ENCODE measurements at regions not wholly inside any gene's neighbourhood (a gene's known extent, or its start where the extent isn't known, plus 50 kb on each side); places are given as distances from the start of the nearest gene placed in this dataset.

DNA sequence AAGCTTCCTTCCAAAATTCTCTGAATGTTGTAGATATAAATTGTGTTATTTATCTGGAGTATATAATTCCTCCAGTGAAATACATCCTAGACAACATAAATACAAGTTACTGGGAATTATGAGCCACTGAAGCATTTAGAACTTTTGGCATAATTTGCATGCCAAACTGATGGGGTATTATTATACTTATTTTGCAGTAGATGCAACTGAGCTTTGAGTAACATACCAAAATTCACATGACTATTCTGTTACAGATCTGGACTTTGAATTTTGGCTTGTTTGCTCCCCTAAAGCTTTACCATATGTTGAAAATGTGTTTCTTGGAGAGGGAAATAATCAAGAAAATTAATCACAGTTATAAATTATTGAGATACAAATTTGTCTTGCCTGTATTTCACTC, 372.5 kb downstream of the CDH11 start:
- H3K4me2 ChIP-seq (ENCODE audit: insufficient read depth, insufficient read length, low read length) = no peak overlapping the region
- no peak overlapping the region for H3K4ac ChIP-seq (ENCODE audit: low read depth, low read length)
- no peak overlapping the region for H2BK15ac ChIP-seq (ENCODE audit: low read depth, low read length)
- no peaks in the 10 kb centered on the region for H3K79me2 ChIP-seq (ENCODE audit: insufficient read depth, low read length)
- no peak for DNase-seq
- TF ChIP-seq, protein P1, sequence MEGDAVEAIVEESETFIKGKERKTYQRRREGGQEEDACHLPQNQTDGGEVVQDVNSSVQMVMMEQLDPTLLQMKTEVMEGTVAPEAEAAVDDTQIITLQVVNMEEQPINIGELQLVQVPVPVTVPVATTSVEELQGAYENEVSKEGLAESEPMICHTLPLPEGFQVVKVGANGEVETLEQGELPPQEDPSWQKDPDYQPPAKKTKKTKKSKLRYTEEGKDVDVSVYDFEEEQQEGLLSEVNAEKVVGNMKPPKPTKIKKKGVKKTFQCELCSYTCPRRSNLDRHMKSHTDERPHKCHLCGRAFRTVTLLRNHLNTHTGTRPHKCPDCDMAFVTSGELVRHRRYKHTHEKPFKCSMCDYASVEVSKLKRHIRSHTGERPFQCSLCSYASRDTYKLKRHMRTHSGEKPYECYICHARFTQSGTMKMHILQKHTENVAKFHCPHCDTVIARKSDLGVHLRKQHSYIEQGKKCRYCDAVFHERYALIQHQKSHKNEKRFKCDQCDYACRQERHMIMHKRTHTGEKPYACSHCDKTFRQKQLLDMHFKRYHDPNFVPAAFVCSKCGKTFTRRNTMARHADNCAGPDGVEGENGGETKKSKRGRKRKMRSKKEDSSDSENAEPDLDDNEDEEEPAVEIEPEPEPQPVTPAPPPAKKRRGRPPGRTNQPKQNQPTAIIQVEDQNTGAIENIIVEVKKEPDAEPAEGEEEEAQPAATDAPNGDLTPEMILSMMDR (conservative IDR thresholded peaks at IDR 0.05) = no peak
- H3K27me3 ChIP-seq (ENCODE audit: insufficient read depth, low read length) = no peaks in the 10 kb centered on the region
- no peak overlapping the region for H3T11ph ChIP-seq (ENCODE audit: low read length)
- H3K4me1 ChIP-seq (ENCODE audit: insufficient read depth, low read length) = no peaks in the 10 kb centered on the region
- Mint-ChIP-seq H3K4me3 (no peak overlapping the region), H3K27ac (no peak overlapping the region), H3K36me3 (ENCODE audit: insufficient read depth in 1 of 3, low read depth in 3 of 3) (no peaks in the 10 kb centered on the region), H3K4me1 (peaks cover 6 to 9% of the 10 kb centered on the region in 2 experiments), H3K27me3 (ENCODE audit: low read depth) (no peaks in the 10 kb centered on the region; the same call in 1 of the 2 replicates), H3K9me3 (no peaks in the 10 kb centered on the region)
- H4K20me1 ChIP-seq (ENCODE audit: control insufficient read depth, insufficient read depth, insufficient read length) = no peaks in the 10 kb centered on the region
- H2BK20ac ChIP-seq (ENCODE audit: low read depth, low read length, poor library complexity, severe bottlenecking) = no peak overlapping the region
- H3K18ac ChIP-seq (ENCODE audit: insufficient read length, low read depth, low read length) = no peak overlapping the region
- no peak overlapping the region for H2BK120ac ChIP-seq (ENCODE audit: low read depth, low read length, poor library complexity, severe bottlenecking)
- H4K5ac ChIP-seq (ENCODE audit: insufficient read length, low read depth, low read length) = no peak overlapping the region
- H3K27ac ChIP-seq (ENCODE audit: insufficient read length, low read depth, low read length) = no peak overlapping the region
- H2BK5ac ChIP-seq (ENCODE audit: insufficient read length, low read length) = no peak overlapping the region
- no peak overlapping the region for H2AK5ac ChIP-seq (ENCODE audit: insufficient read length, low read length)
- no peak overlapping the region for H2BK12ac ChIP-seq (ENCODE audit: insufficient read length, low read depth, low read length)
- H4K91ac ChIP-seq (ENCODE audit: insufficient read length, low read depth, low read length) = no peak overlapping the region
- no peak overlapping the region for H4K8ac ChIP-seq (replicated peaks; ENCODE audit: insufficient read length, low read depth, low read length)
- no peaks in the 10 kb centered on the region for H3K9me3 ChIP-seq (ENCODE audit: control insufficient read depth, low read depth, low read length)
- H3K23ac ChIP-seq (ENCODE audit: insufficient read length, low read depth, low read length) = no peak overlapping the region
- H2AFZ ChIP-seq (ENCODE audit: low read length) = no peak overlapping the region
- H3K14ac ChIP-seq (ENCODE audit: insufficient read depth, low read length) = no peak overlapping the region
- no peaks in the 10 kb centered on the region for H3K79me1 ChIP-seq (ENCODE audit: insufficient read depth, low read depth, low read length, poor library complexity, severe bottlenecking)
- H3K56ac ChIP-seq (ENCODE audit: insufficient read length, low read depth, low read length) = no peak overlapping the region
- H3K23me2 ChIP-seq (ENCODE audit: insufficient read length, low read depth, low read length, poor library complexity, severe bottlenecking) = no peaks in the 10 kb centered on the region
- no peak overlapping the region for H3K9ac ChIP-seq (ENCODE audit: extremely low read depth, insufficient read length, low read length)

Data from H9 (cell line).